Ascending aorta (tissue), 2 donors: ENCODE measurements at regions not wholly inside any gene's neighbourhood (a gene's known extent, or its start where the extent isn't known, plus 50 kb on each side); places are given as distances from the start of the nearest gene placed in this dataset.

Source experiments
- DNase-seq, 2 donors: peaks; one replicate each; pipeline ENCODE4 v3.0.0-alpha.2; 2019; ENCODE audit warnings: low spot score in 2 of 2
- H3K27ac ChIP-seq, 2 donors: fragments of 200-600 bp; sonication (generic); one replicate each; pipeline ENCODE4 v1.5.1; 2016 to 2017; ENCODE audit warnings: mild to moderate bottlenecking in 1 of 2
- H3K27me3 ChIP-seq: fragments of 200-600 bp; sonication (generic); one replicate; pipeline ENCODE4 v1.5.1; 2017
- H3K36me3 ChIP-seq, 2 donors: fragments of 200-600 bp; sonication (generic); one replicate each; pipeline ENCODE4 v1.5.1; 2016
- H3K4me1 ChIP-seq, 2 donors: fragments of 200-600 bp; sonication (generic); one replicate each; pipeline ENCODE4 v1.5.1; 2016 to 2017; ENCODE audit warnings: mild to moderate bottlenecking in 1 of 2
- H3K4me3 ChIP-seq, 2 donors: fragments of 200-600 bp; sonication (generic); one replicate each; pipeline ENCODE4 v1.5.1; 2016 to 2017; ENCODE audit warnings: mild to moderate bottlenecking in 1 of 2
- H3K9me3 ChIP-seq, 2 donors: fragments of 200-600 bp; sonication (generic); one replicate each; pipeline ENCODE4 v1.5.1; 2016
- CTCF ChIP-seq, 3 experiments: fragments of 200-600 bp in 2 of 3; fragments of 450-650 bp in 1 of 3; sonication (generic) in 2 of 3; IDR thresholded peaks; one replicate each; pipeline ENCODE4 v1.5.1; 2016 to 2019; ENCODE audit warnings: antibody characterized with exemption in 3 of 3, mild to moderate bottlenecking in 1 of 3, moderate library complexity in 1 of 3
- intact Hi-C: fragments of 100-400 bp; cut with DNase I; formaldehyde crosslinking; loops from one replicate; pipeline ENCODE4 v1.15.1; 2023

GRCh38 chr2:48107326-48107925, 201.1 kb upstream of the FBXO11 start:
- no peak for TF ChIP-seq CTCF (IDR thresholded peaks at IDR 0.05)
- no peaks in the 10 kb centered on the region for H3K36me3 ChIP-seq
- no peak overlapping the region for H3K4me3 ChIP-seq
- intact Hi-C loops, result loop anchor here (1.0 to 5.0 kb wide), 4 partner anchors 201 to 670 kb away; partner anchors contain the start of genes FBXO11 and MSH6
- no peaks in the 10 kb centered on the region for H3K9me3 ChIP-seq
- peak overlapping the region; percentile 51 to 65 for H3K27ac ChIP-seq
- DNase-seq, result no peak
- H3K4me1 ChIP-seq, result peaks cover 0 to 8% of the 10 kb centered on the region in 2 donors
- H3K27me3 ChIP-seq, result no peaks in the 10 kb centered on the region

- TF ChIP-seq CTCF (IDR thresholded peaks at IDR 0.05), result no peak
- Histone ChIP-seq H3K27me3 (no peaks in the 10 kb centered on the region), H3K27ac (no peak overlapping the region), H3K4me3 (no peak overlapping the region), H3K4me1 (peaks cover 0 to 8% of the 10 kb centered on the region in 2 donors), H3K36me3 (no peaks in the 10 kb centered on the region), H3K9me3 (no peaks in the 10 kb centered on the region)
- intact Hi-C loops, result loop anchor here (5.0 kb wide), 2 partner anchors 341 to 671 kb away; no protein-coding TSS in a partner anchor
- no peak for DNase-seq
Measured at GRCh38 chr2:48108455-48108854, 202.2 kb upstream of the FBXO11 start.

GRCh38 chr2:48109491-48110204, 203.3 kb upstream of the FBXO11 start:
- H3K27ac ChIP-seq, result no peak overlapping the region
- H3K4me1 ChIP-seq, result peaks cover 0 to 8% of the 10 kb centered on the region in 2 donors
- no peaks in the 10 kb centered on the region for H3K9me3 ChIP-seq
- H3K4me3 ChIP-seq, result no peak overlapping the region
- DNase-seq, result no peak
- no peaks in the 10 kb centered on the region for H3K27me3 ChIP-seq
- H3K36me3 ChIP-seq, result no peaks in the 10 kb centered on the region
- intact Hi-C loops, result loop anchor here (5.0 kb wide), 2 partner anchors 342 to 672 kb away; no protein-coding TSS in a partner anchor
- no peak for TF ChIP-seq CTCF (IDR thresholded peaks at IDR 0.05)

GRCh38 chr2:48110492-48110891, 204.0 kb upstream of the FOXN2 start:
- peaks cover 0 to 8% of the 10 kb centered on the region in 2 donors for H3K4me1 ChIP-seq
- intact Hi-C loops, result no loop called here
- no peaks in the 10 kb centered on the region for H3K36me3 ChIP-seq
- no peak overlapping the region for H3K4me3 ChIP-seq
- no peak for TF ChIP-seq CTCF (IDR thresholded peaks at IDR 0.05)
- H3K9me3 ChIP-seq, result no peaks in the 10 kb centered on the region
- H3K27ac ChIP-seq, result peak overlapping the region; percentile 83 to 89
- no peak for DNase-seq
- H3K27me3 ChIP-seq, result no peaks in the 10 kb centered on the region

GRCh38 chr2:48112911-48113680, 201.4 kb upstream of the FOXN2 start:
- Histone ChIP-seq H3K27ac (no peak overlapping the region), H3K9me3 (no peaks in the 10 kb centered on the region), H3K4me1 (peaks cover 0 to 3% of the 10 kb centered on the region in 2 donors), H3K4me3 (no peak overlapping the region), H3K36me3 (no peaks in the 10 kb centered on the region), H3K27me3 (no peaks in the 10 kb centered on the region)
- DNase-seq, result no peak
- no peak for TF ChIP-seq CTCF (IDR thresholded peaks at IDR 0.05)
- intact Hi-C loops, result no loop called here
